ENCODE measurements at regions not wholly inside any gene's neighbourhood (a gene's known extent, or its start where the extent isn't known, plus 50 kb on each side); places are given as distances from the start of the nearest gene placed in this dataset.

- Histone ChIP-seq H3F3A (ENCODE audit: low read length, unreplicated experiment) (no peaks in the 10 kb centered on the region), H3K27me3 (ENCODE audit: low read length) (no peaks in the 10 kb centered on the region), H3K79me2 (ENCODE audit: low read length) (no peaks in the 10 kb centered on the region), H3K9me3 (ENCODE audit: low read length) (no peaks in the 10 kb centered on the region), H3K4me3 (ENCODE audit: low read length) (no peak overlapping the region), H3K4me2 (ENCODE audit: low read length) (no peak overlapping the region), H3K9ac (ENCODE audit: low read length) (no peak overlapping the region), H2AFZ (ENCODE audit: low read length) (no peak overlapping the region), H3K27ac (ENCODE audit: low read length) (no peak overlapping the region), H3K36me3 (ENCODE audit: low read depth, low read length) (no peaks in the 10 kb centered on the region), H3K4me1 (ENCODE audit: insufficient read depth, low read length) (no peaks in the 10 kb centered on the region), H3K9me2 (replicated peaks; ENCODE audit: low read length) (no peaks in the 10 kb centered on the region), H4K20me1 (ENCODE audit: low read length) (no peaks in the 10 kb centered on the region)
- TF ChIP-seq EZH2 (IDR thresholded peaks at IDR 0.05; ENCODE audit: low read length, unreplicated experiment) = no peak
- TF ChIP-seq, protein P1, sequence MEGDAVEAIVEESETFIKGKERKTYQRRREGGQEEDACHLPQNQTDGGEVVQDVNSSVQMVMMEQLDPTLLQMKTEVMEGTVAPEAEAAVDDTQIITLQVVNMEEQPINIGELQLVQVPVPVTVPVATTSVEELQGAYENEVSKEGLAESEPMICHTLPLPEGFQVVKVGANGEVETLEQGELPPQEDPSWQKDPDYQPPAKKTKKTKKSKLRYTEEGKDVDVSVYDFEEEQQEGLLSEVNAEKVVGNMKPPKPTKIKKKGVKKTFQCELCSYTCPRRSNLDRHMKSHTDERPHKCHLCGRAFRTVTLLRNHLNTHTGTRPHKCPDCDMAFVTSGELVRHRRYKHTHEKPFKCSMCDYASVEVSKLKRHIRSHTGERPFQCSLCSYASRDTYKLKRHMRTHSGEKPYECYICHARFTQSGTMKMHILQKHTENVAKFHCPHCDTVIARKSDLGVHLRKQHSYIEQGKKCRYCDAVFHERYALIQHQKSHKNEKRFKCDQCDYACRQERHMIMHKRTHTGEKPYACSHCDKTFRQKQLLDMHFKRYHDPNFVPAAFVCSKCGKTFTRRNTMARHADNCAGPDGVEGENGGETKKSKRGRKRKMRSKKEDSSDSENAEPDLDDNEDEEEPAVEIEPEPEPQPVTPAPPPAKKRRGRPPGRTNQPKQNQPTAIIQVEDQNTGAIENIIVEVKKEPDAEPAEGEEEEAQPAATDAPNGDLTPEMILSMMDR (conservative IDR thresholded peaks at IDR 0.05; ENCODE audit: low read depth, low read length) = no peak
- no peak for TF ChIP-seq EZH2phosphoT487 (IDR thresholded peaks at IDR 0.05; ENCODE audit: borderline replicate concordance, low read length)
- BruUV-seq (replicated peaks) = no TSS peak
- DNase-seq (no peak), ATAC-seq (no peak)
- CTCF ChIA-PET = no interaction called here
- intact Hi-C loops (cut with micrococcal nuclease) = no loop called here
- POLR2A ChIA-PET (ENCODE audit: unreplicated experiment) = no interaction called here
Measured at GRCh38 chr13:83372786-83373185, 509.5 kb downstream of the SLITRK1 start.

- POLR2A ChIA-PET (ENCODE audit: unreplicated experiment) = no interaction called here
- Histone ChIP-seq H3K79me2 (ENCODE audit: low read length) (no peaks in the 10 kb centered on the region), H3K4me3 (ENCODE audit: low read length) (no peak overlapping the region), H4K20me1 (ENCODE audit: low read length) (no peaks in the 10 kb centered on the region), H3K9me3 (ENCODE audit: low read length) (no peaks in the 10 kb centered on the region), H3K9ac (ENCODE audit: low read length) (no peak overlapping the region), H3K27ac (ENCODE audit: low read length) (no peak overlapping the region), H3F3A (ENCODE audit: low read length, unreplicated experiment) (no peaks in the 10 kb centered on the region), H3K9me2 (replicated peaks; ENCODE audit: low read length) (no peaks in the 10 kb centered on the region), H3K27me3 (ENCODE audit: low read length) (no peaks in the 10 kb centered on the region), H2AFZ (ENCODE audit: low read length) (no peak overlapping the region), H3K36me3 (ENCODE audit: low read depth, low read length) (no peaks in the 10 kb centered on the region), H3K4me2 (ENCODE audit: low read length) (no peak overlapping the region), H3K4me1 (ENCODE audit: insufficient read depth, low read length) (no peaks in the 10 kb centered on the region)
- CTCF ChIA-PET = no interaction called here
- no peak for TF ChIP-seq EZH2phosphoT487 (IDR thresholded peaks at IDR 0.05; ENCODE audit: borderline replicate concordance, low read length)
- TF ChIP-seq EZH2 (IDR thresholded peaks at IDR 0.05; ENCODE audit: low read length, unreplicated experiment) = no peak
- TF ChIP-seq, protein P1 (conservative IDR thresholded peaks at IDR 0.05; ENCODE audit: low read depth, low read length) = no peak
- no peak for DNase-seq
- no peak for ATAC-seq
- intact Hi-C loops (cut with micrococcal nuclease) = no loop called here
- no TSS peak for BruUV-seq (replicated peaks)
Measured at GRCh38 chr13:83365723-83366122, 516.6 kb downstream of the SLITRK1 start.

- DNase-seq = no peak
- CTCF ChIA-PET = no interaction called here
- H3K27me3 ChIP-seq (ENCODE audit: low read length) = no peaks in the 10 kb centered on the region
Measured at GRCh38 chr13:83355041-83355440, 527.2 kb downstream of the SLITRK1 start.

More at GRCh38 chr13:83355041-83355440, 527.2 kb downstream of the SLITRK1 start:
- Histone ChIP-seq H2AFZ (ENCODE audit: low read length) (no peak overlapping the region), H3F3A (ENCODE audit: low read length, unreplicated experiment) (no peaks in the 10 kb centered on the region), H3K4me3 (ENCODE audit: low read length) (no peak overlapping the region), H3K79me2 (ENCODE audit: low read length) (no peaks in the 10 kb centered on the region), H3K9me2 (replicated peaks; ENCODE audit: low read length) (no peaks in the 10 kb centered on the region), H3K4me1 (ENCODE audit: insufficient read depth, low read length) (peaks cover 13% of the 10 kb centered on the region), H3K27ac (ENCODE audit: low read length) (no peak overlapping the region), H4K20me1 (ENCODE audit: low read length) (no peaks in the 10 kb centered on the region), H3K9me3 (ENCODE audit: low read length) (no peaks in the 10 kb centered on the region), H3K9ac (ENCODE audit: low read length) (no peak overlapping the region), H3K4me2 (ENCODE audit: low read length) (no peak overlapping the region), H3K36me3 (ENCODE audit: low read depth, low read length) (no peaks in the 10 kb centered on the region)
- POLR2A ChIA-PET (ENCODE audit: unreplicated experiment) = no interaction called here
- intact Hi-C loops (cut with micrococcal nuclease) = loop anchor here (10.0 kb wide), 1 partner anchor 140 kb away; no protein-coding TSS in a partner anchor
- no peak for ATAC-seq
- TF ChIP-seq, protein P1 (conservative IDR thresholded peaks at IDR 0.05; ENCODE audit: low read depth, low read length) = no peak
- TF ChIP-seq EZH2phosphoT487 (IDR thresholded peaks at IDR 0.05; ENCODE audit: borderline replicate concordance, low read length) (no peak), EZH2 (IDR thresholded peaks at IDR 0.05; ENCODE audit: low read length, unreplicated experiment) (no peak)
- no TSS peak for BruUV-seq (replicated peaks)
